ENCODE measurements at regions not wholly inside any gene's neighbourhood (a gene's known extent, or its start where the extent isn't known, plus 50 kb on each side); places are given as distances from the start of the nearest gene placed in this dataset.

DNA sequence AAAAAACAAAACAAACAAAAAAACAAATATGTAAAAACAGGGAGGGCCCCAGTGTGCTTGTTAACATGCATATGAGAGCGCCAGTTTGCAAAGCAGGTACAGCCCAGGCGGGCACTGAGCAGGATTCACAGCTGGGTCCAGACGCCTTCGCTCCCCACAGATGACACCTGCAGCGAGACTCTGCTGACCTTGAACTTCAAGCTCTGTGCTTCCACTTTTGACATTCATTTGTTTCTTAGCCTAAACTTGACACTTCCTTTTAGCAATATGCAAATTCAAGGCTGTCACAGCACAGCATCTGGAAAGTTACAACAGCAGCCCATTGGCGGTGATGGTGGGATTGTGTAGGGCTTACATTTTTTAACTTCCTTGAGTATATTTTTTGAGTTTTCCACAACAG, 88.8 kb upstream of the TNS3 start (continued):
- TF ChIP-seq CHD7 (IDR thresholded peaks at IDR 0.05; ENCODE audit: insufficient replicate concordance, low read length), result no peak
- TF ChIP-seq SRF (IDR thresholded peaks at IDR 0.05; ENCODE audit: low read depth, low read length), result no peak
- no peak for TF ChIP-seq CHD1 (IDR thresholded peaks at IDR 0.05; ENCODE audit: low read depth, low read length)
- TF ChIP-seq EP300 (IDR thresholded peaks at IDR 0.05; ENCODE audit: borderline replicate concordance in 1 of 2, low read depth in 2 of 2, low read length in 2 of 2), result no peak
- no peak for TF ChIP-seq SUZ12 (IDR thresholded peaks at IDR 0.05; ENCODE audit: low read length)
